ENCODE measurements at regions not wholly inside any gene's neighbourhood (a gene's known extent, or its start where the extent isn't known, plus 50 kb on each side); places are given as distances from the start of the nearest gene placed in this dataset.
"Not testable (repeated sequence)": the region's sequence is repeated elsewhere in the genome, so short reads cannot be mapped to it uniquely, and the experiment has no call there.

DNA sequence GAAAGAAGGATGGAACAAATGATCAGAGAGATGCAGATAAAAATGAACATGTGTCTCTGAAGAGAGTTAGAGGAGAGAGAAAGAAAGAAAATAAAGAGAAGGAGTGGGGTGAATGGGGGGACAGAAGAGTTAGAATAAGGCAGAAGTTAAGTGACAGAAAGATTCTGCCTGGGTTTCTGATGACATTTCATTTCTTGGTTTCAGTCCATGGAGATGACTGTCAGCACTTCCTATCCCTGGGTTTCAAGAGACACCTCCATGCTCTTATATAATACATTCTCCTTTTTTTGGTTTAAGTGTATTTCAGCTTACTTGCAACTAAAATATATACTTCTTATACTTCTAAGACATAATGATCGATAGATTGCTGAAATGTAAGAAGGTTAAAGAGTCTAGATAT is 213.0 kb upstream of the IL12B start:
- no peak for DNase-seq

DNA sequence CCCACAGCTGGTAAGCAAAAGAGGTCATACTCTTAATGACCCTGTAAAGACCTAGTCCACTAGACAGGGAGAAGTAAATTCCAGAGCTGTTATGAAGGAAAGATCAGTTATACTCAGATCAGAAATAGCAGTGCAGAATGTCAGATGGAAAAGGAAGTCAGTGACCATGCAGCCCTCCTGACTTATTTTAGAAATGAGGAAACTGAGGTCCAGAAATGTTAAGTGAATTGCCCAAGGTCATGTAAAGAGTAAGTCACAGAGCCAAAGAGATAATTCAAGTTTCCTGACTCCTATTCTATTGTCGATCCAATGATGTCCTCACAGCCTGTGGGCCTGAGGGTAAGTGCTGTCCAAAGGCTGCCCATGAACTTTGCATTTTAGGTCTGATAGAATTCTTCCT is 214.9 kb upstream of the IL12B start:
- DNase-seq, result no peak

DNA sequence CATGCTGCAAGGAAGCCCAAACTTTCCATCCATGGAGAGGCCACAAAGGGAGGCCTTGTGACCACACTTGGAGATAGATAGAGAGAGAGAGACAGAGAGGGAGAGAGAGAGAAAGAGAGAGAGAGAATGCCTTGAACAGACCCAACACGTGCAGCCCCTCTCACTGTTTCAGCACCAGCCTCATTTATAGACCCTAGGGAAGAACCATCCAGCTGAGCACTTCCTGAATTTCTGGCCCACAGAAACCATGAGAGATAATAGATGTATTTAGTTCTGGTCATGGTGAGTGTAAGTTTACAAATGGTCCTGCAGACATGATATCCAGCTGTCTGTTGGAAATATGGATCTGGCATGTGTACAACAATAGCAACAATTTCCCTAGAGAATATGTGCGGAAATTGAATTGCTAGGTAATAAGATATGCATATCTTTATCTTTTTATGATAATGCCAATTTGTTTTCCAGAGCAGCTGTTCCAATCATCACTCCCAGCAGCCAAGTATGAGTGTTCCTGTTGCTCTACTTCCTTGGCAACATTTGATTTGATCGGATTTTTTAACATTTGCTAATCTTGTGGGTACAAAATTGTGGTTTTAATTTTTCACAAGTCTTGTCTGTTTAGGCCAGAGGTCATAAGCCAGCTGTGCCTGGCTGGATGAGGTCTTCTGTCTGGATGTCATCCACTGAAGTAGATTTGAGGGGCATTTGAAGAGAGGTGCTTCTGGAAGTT is 217.3 kb upstream of the IL12B start:
- DNase-seq, result no peak

DNA sequence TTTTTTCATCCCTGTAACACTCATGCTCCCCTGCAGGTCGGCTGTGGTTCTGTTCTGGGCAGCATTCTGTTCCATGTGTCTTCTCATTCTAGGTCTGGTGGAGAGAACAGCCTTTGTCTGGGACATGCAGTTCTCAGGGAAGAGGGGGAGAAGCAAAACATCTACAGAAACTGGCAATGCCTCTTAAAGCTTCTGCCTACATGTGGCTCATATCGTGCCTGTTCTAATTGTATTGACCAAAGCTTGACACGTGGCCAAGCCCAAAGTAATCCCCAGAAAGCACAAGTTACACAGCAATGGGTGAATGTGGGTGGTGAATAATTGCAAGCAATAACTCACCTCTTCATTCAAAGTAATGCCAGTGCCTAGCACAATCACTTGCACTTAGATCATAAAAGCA is 218.2 kb upstream of the IL12B start:
- DNase-seq, result no peak

DNA sequence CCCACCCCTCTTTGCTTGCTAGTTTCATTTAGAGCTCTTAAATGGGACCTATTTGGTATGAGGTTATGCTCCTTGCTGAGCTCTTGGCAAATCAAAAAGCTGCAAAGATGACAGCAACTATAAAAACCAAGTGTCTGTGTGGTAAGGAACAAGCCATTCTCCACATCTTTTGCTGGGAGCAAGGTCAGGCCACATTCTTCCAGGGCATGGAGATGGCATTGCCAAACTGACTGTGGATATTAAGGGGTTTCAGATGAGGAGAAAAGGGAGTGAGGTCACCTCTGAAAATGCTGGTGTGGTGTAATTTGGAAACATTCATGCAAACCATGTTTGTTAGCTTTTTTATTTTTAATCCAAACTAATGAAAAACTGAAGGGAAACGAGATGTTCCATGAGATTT is 218.8 kb upstream of the IL12B start:
- DNase-seq, result no peak

DNA sequence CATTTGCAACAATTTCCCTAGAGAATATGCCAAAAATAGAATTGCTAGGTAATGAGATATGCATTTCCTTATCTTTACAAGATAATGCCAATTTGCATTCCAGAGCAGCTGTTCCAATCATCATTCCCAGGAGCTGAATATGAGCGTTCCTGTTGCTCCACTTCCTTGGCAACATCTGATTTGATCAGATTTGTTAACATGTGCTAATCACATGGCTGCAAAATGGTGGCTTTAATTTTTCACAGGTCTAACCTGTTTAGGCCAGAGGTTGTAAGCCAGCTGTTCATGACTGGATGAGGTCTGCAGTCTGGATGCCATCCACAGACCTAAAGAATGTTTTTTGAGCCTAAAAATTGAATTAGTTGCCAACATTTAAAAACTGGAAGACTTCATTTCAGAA is 220.7 kb upstream of the IL12B start:
- no peak for DNase-seq

DNA sequence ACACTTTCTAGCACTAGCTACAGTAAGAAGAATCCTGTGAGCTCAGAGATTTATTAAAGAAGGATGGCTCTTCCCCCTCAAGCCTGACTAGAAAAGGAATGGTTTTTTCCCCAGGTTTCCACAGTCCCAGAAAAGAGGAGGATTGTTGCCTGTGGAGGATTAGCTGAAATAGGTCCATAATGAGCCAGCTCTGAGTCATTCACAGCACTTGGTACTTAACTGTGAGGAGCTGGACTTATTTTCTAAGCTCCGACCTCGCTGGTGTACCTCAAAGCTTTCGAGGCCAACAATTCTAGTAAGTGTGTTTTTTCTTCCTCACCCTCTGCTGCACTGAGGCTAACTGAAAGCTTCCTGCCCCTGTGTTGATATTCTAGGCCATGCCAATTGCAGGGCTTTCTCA is 222.5 kb upstream of the IL12B start:
- no peak for DNase-seq

DNA sequence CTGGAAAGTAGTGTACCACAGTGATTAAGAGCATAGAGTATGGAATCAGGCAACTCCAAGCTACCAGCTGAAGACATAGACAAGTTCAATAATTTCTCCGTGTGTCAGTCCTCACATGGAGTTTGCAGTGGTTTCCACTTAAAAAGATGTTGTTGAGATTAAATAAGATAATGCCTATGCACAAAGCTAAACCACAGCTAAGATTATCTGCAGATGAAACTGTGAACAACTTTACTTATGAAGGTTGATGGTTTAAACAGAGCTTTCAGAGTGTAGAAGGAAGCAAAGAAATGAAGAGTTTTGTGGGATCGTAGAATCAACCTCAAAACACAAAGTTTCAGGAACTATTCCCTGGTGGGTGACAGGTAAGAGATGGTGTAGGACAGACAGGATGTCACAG is 223.5 kb upstream of the IL12B start:
- DNase-seq, result no peak

DNA sequence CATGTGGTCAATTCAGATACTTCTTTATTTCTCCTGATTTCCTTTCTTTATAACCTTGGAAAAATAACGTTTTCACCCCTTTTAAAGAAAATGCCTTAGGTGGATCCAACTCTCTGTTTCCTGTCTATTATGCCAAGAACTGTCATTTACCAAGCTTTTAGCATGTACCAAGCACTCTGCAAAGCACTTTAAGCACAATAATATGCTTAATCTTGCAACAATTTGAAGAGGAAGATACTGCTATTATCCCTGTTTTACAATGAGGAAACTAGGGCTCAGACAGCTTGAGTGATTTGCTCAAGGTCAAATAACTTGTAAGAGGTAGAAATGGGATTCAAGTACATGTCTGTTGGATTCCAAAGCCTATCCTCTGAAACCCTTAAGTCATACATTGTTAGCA is 224.8 kb upstream of the IL12B start:
- DNase-seq, result no peak

DNA sequence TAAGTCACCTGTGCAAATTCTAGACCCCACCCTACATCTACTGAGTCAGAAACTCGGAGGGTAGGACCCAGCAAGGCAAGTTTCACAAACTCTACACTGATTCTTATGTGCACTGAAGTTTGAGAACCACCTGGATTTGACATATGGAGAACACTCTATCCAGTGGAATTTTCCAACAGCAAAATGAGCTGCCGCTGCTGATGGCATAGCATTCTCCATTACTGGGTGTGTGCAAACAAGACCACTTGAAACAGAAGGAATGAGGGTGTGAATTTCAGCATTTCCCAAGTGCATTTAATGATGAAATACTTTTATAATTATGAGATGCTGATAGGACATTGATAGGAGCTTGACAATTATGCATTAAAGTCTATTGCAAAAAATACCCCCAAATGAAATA is 229.1 kb upstream of the IL12B start:
- DNase-seq, result no peak

DNA sequence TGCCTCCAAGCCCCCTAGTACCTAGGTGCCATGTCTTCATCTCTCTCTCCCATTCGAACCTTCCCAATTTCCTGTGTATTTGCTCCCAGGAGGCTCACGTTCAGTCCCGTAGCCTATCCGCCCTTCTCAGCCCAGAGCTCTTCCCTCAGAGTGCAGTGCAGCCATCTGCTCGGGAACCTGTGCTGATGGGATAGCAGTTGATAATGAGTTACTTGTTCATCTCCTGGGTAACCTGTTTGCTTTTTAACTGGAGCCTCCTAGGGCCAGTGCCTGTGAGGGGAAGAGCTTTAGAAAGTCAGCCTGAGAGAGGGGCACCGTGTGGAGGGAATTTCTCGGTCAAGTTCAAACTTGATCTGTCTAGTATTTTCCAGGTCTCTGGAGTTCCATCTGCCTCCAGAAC is 229.8 kb upstream of the IL12B start:
- no peak for DNase-seq

DNA sequence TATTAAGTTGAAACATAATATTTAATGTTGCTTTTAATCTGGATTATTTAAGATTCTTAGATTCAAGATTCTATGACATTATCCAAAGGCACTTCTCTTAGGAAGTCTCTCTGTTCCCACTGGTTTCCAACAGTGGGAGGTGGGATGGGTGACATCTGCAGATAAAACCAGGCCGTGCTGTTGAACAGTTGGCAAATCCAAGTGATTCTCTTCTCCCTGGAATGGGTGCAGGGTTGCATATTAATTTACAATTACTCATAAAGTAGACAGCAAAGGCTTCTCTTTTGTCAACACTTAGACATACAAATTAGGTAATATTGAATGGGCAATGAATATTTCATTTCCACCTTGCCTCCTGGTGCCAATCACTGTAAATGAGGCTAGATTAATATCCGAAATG is 233.7 kb upstream of the IL12B start:
- DNase-seq, result no peak

DNA sequence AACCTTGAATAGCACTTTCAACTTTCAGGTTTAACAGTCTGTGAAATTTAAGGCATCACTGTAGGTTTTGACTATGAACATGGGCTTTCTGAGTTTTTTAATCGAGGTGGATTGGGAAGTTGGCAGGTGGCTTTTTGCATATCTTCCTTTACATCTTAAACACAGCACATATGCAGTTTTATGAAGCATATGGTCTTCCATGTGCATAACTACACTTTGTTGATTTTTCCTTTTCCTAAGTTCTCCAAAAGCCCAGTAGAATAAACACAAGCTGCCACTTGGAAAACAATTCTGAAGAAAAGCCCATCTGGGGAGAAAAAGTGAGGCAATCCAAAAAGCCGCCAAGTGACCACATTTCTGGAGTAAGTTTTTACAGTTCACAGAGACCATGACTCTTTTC is 236.5 kb upstream of the IL12B start:
- DNase-seq, result no peak

DNA sequence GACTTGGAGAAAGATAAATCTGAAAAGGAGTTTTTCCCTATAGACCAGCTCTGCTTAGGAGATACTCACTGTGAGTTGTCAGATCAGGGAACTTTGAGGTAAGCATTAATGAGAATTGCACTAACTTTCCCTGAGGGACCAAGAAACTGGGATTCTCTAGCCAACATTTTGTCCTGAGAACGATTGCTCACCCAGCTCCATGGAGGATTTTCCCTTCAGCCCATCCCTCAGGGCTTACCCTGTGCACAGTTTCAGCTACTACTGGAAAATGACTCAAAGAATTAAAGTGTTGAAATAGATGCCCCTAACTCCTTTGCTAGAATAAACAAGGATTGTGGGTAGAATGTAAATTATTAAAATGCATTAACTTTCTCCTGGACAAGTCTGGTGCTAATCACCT is 237.2 kb upstream of the IL12B start:
- no peak for DNase-seq

DNA sequence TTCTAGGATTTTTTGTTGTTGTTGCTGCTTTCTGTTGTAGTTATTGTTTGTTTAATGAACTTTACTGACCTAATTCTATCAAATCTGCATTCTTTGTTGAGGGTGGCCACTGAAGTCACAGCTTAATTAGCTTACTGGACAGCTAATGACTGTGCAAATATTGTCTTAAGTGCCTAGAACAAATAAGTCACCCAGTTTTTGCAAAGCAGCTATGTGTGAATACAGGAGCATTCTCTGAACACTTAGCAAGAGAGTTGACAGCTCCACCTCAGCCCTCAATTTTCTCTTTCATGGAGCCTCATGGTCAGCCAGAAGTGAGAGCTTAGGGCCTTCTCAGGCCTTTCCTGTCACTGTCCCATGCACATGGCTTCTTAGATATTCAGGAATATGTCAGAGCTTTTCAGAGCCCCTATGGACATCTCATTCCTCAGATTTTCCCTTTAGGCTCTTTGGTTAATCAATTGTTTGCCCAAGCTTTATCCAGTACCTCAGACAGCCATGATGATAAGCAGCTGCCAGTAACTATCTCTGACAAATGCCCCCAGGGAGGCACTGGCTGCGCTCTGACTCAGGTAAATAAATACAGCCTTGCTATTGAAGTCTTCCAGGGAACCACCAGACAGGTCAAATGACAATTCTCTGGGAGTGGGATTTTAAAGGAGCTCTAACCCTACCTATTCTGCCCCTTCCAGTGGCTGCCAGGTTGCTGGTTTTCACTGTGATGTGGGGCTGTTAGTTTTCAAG is 241.4 kb upstream of the IL12B start:
- no peak for DNase-seq

DNA sequence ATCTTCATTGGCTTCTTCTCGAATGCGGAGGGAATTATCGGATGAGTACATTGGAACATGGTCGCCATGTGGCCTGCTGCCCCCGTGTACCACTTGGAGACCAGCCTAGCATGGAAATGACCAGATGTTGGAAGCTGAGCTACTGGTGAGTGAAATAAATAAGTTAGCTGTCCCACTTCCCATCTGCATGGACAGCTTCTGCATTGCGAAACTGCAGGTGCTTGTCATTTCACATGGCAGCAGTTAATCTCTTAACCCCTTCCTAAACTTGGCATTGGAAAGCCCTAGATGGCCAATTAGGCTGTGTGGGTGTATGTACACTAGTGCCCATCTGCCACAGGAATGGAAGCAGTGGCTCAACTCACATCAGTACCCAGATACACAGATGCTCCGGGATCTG is 246.6 kb upstream of the IL12B start:
- no peak for DNase-seq

DNA sequence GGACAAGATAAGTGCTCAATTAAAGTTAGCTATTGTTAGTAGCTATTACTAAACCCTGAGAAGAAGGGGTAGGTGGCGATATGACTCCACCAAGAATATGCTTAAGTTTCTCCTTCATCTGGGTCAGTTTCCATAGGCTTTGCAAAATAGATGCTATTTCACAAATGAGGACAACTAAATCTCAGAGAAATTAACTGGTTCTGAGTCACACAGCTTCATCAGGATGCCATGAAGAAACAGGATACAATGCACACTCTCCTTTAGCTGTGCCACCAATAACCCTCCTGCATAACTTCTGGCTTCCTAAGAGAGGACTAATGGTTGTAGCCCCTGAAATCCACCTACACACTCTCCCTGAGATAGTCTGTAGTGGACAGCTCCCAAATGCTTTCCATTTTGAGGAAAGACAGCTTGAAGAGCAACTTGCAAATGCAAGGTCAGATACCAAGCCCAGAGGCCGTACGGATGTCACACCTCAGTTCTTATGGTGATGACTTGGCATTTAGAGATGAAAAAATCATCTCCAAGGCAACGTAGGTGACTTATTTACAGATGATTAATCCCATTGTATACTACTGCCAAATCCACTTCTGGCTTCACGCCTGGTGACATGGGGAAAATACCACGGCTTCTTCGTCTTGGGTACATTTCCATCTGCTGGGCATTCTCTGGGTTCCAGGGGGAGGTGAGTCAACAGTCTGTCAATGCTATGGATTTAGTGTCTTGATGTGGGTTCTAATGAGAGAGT is 251.4 kb upstream of the IL12B start:
- no peak for DNase-seq

DNA sequence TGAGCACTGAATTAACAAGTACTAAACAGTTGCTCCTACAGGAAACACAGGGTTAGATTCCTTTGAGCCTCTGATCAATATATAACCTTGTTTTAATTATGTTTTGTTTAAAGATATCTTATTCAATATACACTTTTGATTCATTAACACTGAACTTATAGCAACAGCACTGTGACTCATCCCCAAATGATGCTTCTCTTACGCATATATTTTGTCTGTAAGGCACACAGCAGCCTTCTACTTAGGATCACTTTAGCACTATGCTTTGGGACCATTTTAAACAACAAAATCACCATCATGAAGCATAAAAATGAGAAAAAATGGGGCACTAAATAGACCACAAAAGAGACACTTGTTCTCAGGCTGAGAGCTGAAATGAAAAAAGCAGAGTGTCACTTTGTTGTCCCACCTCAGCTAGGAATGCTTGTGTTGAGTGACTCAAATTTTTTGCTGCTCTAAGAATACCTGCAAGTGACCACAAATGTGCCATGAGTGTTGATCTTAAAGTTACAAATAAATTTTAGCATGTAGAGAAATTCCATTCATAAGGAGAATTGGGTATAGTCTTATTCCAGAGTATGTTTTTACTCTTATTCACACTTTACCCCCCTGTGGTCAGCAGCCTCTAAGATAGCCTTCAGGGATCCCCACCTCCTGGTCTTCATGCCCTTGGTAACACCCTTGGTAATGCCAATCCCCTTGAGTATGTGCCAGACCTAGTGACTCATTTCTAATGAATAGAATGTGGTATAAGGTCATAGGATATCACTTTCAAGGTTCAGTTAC is 252.7 kb upstream of the IL12B start:
- no peak for DNase-seq

DNA sequence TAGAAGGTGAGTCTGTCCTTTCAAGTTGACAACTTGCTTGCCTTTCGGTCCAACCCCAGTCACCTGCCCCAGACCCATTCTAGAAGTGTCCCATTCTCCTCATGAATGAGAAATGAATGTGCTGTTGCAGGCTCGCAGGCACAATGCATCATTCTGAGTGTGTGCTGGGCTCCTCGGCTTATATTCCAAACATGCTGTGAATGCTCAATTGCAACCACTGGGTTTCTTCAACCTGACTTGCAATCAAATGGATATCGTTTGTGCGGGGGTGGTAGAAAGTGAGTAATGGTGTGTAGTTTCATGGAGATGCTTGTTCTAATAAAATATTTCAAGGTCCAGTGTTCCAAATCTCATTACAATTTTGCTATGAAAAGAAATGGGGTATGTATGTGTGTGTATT is 256.6 kb upstream of the IL12B start:
- no peak for DNase-seq

DNA sequence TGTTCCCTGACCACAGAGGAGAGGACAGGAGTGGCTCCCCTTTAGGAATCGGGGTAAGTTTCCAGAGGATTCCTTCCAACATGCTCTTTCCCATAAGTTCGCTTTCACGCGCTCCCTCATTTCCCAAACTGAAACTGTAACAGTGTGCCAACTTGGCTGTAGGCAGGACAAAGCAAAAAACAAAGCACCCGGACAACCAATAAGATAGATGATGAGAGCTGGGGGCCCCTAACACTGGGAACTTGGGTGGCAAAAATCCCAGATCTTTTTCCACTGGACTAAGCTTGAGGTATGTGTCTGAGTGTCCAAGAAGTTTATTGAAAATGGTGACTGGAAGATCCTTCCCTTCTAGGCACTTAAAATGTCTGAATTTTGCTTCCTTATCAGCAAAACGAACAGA is 258.7 kb upstream of the IL12B start:
- DNase-seq, result no peak

DNA sequence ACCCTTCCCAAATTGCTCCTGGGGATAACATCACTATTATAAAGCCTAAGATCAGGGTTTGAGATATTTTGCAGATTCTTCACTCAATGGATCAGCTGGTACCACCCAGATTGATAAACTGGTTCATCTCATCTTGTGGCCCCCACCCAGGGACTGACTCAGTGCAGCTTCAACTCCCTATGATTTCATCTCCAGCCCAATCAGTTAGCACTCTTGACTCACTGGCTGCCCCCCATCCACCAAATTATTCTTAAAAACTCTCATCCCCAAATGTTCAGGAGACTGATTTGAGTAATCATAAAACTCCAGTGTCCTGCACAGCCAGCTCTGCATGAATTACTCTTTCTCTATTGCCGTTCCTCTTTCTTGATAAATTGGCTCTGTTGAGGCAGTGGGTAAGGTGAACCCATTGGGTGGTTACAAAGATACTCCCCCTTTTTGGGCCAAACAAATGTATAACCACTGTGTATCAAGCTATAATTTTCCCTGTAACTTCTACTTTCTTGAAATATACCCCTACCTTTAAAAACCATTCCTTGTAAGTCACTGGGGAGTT is 263.3 kb upstream of the IL12B start:
- no peak for DNase-seq

DNA sequence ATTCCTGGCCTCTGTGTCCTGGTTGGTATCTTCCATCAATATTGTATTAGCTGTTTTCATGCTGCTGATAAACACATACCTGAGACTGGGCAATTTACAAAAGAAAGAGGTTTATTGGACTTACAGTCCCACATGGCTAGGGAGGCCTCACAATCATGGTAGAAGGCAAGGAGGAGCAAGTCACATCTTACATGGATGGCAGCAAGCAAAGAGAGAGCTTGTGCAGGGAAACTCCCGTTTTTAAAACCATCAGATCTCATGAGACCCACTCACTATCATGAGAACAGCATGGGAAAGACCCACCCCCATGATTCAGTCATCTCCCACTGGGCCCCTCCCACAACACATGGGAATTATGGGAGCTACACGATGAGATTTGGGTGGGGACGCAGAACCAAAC is 265.3 kb upstream of the IL12B start:
- DNase-seq, result not testable (repeated sequence)

DNA sequence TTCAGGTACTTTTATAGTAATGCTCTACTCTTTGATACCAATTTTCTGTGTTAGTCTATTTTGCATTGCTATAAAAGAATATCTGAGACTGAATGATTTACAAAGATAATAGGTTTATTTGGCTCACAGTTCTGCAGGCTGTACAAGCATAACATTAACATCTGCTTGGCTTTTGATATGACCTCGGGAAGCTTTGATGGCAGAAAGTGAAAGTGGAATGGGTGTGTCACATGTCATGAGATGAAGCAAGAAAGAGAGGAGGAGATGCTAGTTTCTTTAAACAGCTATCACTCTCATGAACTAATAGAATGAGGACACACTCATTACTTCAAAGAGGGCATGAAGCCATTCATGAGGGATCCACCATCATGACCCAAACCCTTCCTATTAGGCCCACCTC is 270.9 kb upstream of the IL12B start:
- DNase-seq, result no peak
